Naive B cell (primary cell): ENCODE measurements at regions not wholly inside any gene's neighbourhood (a gene's known extent, or its start where the extent isn't known, plus 50 kb on each side); places are given as distances from the start of the nearest gene placed in this dataset.

Source experiments
- ATAC-seq, 2 donors: fragments of 150-1000 bp; cut with Tn5 transposase; 2 replicates each; pipeline ENCODE4 v1.10.0; 2021; ENCODE audit warnings: low read depth in 2 of 2, mild to moderate bottlenecking in 2 of 2, moderate library complexity in 2 of 2
- DNase-seq: peaks from one replicate; pipeline ENCODE4 v3.0.0; 2022
- H3K27ac Mint-ChIP-seq, 6 donors: one replicate each; pipeline ENCODE4 v1.8.0; 2020 to 2022; ENCODE audit warnings: mild to moderate bottlenecking in 6 of 6, mixed read lengths in 6 of 6, moderate library complexity in 5 of 6, inconsistent platforms in 2 of 6
- H3K27me3 Mint-ChIP-seq, 3 donors: one replicate each; pipeline ENCODE4 v1.8.0; 2021 to 2022; ENCODE audit warnings: mixed read lengths in 3 of 3, mild to moderate bottlenecking in 1 of 3
- H3K36me3 Mint-ChIP-seq, 2 donors: one replicate each; pipeline ENCODE4 v1.8.0; 2020 to 2022; ENCODE audit warnings: mixed read lengths in 2 of 2, inconsistent platforms in 1 of 2, mild to moderate bottlenecking in 1 of 2
- H3K4me1 Mint-ChIP-seq, 3 donors: one replicate each; pipeline ENCODE4 v1.8.0; 2020 to 2022; ENCODE audit warnings: mixed read lengths in 3 of 3, inconsistent platforms in 1 of 3, mild to moderate bottlenecking in 1 of 3, moderate library complexity in 1 of 3
- H3K4me3 Mint-ChIP-seq, 8 donors: one replicate each; pipeline ENCODE4 v1.8.0; 2020 to 2022; ENCODE audit warnings: mild to moderate bottlenecking in 8 of 8, mixed read lengths in 8 of 8, moderate library complexity in 8 of 8, inconsistent platforms in 2 of 8
- H3K9me3 Mint-ChIP-seq, 7 donors: one replicate each; pipeline ENCODE4 v1.8.0; 2020 to 2022; ENCODE audit warnings: mixed read lengths in 7 of 7, mild to moderate bottlenecking in 5 of 7, inconsistent platforms in 2 of 7, moderate library complexity in 1 of 7

DNA sequence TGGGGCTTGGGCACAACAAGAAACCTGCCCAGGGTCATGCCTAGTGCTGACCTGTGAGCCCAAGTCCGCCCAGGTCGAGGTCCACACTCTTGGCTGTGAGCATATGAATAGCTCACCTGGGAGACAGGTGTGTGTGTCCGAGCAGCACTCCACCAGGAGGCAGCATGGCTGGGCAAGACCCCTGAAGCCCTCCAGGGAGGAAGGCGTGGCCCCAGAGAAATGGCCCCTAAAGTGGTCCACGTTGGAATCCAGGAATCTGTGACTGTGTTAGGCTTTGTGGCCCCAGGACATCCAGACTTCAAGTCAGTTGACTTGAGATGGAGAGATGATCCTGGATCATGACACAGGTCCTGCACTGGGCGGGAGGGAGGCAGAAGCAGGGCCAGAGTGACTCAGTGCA is 138.8 kb downstream of the CPZ start:
- DNase-seq (no peak), ATAC-seq (no peak)
- peaks cover 0 to 8% of the 10 kb centered on the region in 2 donors for H3K36me3 Mint-ChIP-seq
- H3K9me3 Mint-ChIP-seq: peaks cover 0 to 32% (median 9%) of the 10 kb centered on the region in 7 donors
- H3K27ac Mint-ChIP-seq: no peak overlapping the region
- peaks cover 0 to 7% (median 0%) of the 10 kb centered on the region in 3 donors for H3K27me3 Mint-ChIP-seq
- no peak overlapping the region for H3K4me3 Mint-ChIP-seq
- H3K4me1 Mint-ChIP-seq: no peaks in the 10 kb centered on the region

- H3K9me3 Mint-ChIP-seq: peaks cover 0 to 28% (median 9%) of the 10 kb centered on the region in 7 donors
- H3K27me3 Mint-ChIP-seq: peaks cover 0 to 7% (median 0%) of the 10 kb centered on the region in 3 donors
- H3K36me3 Mint-ChIP-seq: peaks cover 0 to 8% of the 10 kb centered on the region in 2 donors
- H3K27ac Mint-ChIP-seq: no peak overlapping the region
- H3K4me1 Mint-ChIP-seq: no peaks in the 10 kb centered on the region
- no peak for DNase-seq
- ATAC-seq: no peak
- H3K4me3 Mint-ChIP-seq: no peak overlapping the region
Measured at GRCh38 chr4:8730681-8731080, 138.1 kb downstream of the CPZ start.

DNA sequence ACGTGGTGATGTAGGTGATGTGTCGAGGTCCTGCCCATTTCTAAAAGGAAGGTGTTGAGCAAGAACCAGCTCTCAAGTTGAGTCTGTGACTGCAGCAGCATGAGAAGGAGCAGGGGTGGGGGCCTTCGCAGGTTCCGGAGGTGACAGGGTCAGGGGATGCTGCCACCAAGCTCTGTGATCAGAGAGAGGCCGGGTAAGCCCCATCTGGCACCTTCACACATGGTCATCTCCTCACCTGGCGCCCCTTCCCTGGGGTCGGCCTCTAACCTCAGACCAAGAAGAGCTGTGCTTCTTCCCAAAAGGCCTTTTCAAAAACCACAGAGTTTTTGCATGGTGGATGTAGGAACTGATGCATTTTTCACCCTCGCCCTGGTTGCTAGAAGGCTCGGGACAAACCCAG is 137.6 kb downstream of the CPZ start:
- Mint-ChIP-seq H3K4me3 (no peak overlapping the region), H3K27ac (no peak overlapping the region)

DNA sequence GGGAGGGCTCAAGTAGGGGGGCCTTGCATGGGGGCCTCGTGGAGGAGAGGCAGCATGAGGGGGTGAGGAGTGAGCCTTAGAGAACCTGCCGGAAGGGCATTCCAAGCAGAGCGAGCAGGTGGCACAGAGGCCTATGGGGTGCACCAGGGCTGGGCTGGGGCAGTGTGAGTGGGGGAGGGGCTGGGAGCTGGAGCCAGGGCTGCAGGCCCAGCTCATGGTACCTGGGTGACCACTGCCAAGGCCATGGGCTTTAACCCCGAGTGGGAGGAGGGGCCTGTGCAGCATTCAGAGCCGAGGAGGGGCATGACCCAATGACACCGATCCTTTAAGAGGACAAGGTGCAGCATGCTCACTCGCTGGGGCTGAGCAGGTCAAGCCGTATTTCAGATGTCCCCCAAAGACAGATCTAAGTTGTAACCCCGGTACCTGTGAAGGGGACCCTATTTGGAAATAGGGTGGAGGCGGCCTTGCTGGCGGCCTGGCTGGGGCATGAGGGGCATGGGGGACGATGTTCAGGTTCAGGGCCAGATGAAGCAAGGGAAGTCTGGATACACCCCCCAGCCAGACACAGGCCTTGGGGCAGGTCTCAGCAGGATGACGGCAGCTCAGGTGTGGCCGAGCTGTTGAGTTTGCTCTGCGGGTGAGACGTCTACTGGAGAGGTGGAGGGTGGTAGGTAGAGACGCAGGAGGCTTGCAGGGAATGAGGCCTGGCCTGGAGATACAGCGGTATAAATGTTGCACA is 137.0 kb downstream of the CPZ start:
- Mint-ChIP-seq H3K27me3 (peaks cover 0 to 7% (median 0%) of the 10 kb centered on the region in 3 donors), H3K36me3 (peaks cover 0 to 6% of the 10 kb centered on the region in 2 donors), H3K4me1 (no peaks in the 10 kb centered on the region), H3K27ac (no peak overlapping the region), H3K4me3 (no peak overlapping the region), H3K9me3 (peaks cover 0 to 24% (median 9%) of the 10 kb centered on the region in 7 donors)
- DNase-seq (no peak), ATAC-seq (no peak)

More for the DNA sequence above, 137.6 kb downstream of the CPZ start:
- ATAC-seq (no peak), DNase-seq (no peak)
- Mint-ChIP-seq H3K27me3 (peaks cover 0 to 7% (median 0%) of the 10 kb centered on the region in 3 donors), H3K36me3 (peaks cover 0 to 8% of the 10 kb centered on the region in 2 donors), H3K4me1 (no peaks in the 10 kb centered on the region), H3K9me3 (peaks cover 0 to 28% (median 9%) of the 10 kb centered on the region in 7 donors)

GRCh38 chr4:8728536-8729407 is 136.2 kb downstream of the CPZ start:
- Mint-ChIP-seq H3K36me3 (no peaks in the 10 kb centered on the region), H3K4me1 (no peaks in the 10 kb centered on the region)

GRCh38 chr4:8727546-8728510 is 135.3 kb downstream of the CPZ start:
- Mint-ChIP-seq H3K27ac (no peak overlapping the region), H3K27me3 (peaks cover 6 to 9% (median 7%) of the 10 kb centered on the region in 3 donors), H3K9me3 (peaks cover 0 to 7% (median 0%) of the 10 kb centered on the region in 7 donors), H3K4me1 (no peaks in the 10 kb centered on the region), H3K36me3 (no peaks in the 10 kb centered on the region), H3K4me3 (no peak overlapping the region)
- DNase-seq (no peak), ATAC-seq (no peak)

More at GRCh38 chr4:8728536-8729407, 136.2 kb downstream of the CPZ start:
- ATAC-seq (no peak), DNase-seq (no peak)
- H3K27me3 Mint-ChIP-seq: peaks cover 6 to 8% (median 7%) of the 10 kb centered on the region in 3 donors
- H3K9me3 Mint-ChIP-seq: peaks cover 0 to 16% (median 4%) of the 10 kb centered on the region in 7 donors
- H3K4me3 Mint-ChIP-seq: no peak overlapping the region
- no peak overlapping the region for H3K27ac Mint-ChIP-seq

DNA sequence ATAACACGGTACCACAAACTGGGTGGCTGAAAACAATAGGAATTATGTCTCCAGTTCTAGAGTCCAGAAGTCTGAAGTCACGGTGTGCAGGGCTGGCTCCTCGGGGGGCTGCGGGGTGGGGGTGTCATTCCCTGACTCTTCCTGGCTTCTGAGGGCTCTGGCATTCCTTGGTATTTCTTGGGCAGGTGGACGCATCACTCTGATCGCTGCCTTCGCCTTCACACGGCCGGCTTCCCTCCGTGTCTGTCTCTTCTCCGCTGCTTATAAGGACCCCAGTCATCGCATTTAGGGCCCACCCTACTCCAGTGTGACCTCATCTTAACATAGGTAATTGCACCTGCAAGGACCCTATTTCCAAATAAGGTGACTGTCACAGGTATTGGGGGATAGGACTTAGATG is 134.6 kb downstream of the CPZ start:
- DNase-seq (no peak), ATAC-seq (no peak)
- Mint-ChIP-seq H3K36me3 (no peaks in the 10 kb centered on the region), H3K4me1 (no peaks in the 10 kb centered on the region), H3K4me3 (no peak overlapping the region), H3K27me3 (peaks cover 6 to 9% (median 7%) of the 10 kb centered on the region in 3 donors), H3K9me3 (peaks cover 0 to 5% (median 0%) of the 10 kb centered on the region in 7 donors), H3K27ac (no peak overlapping the region)

GRCh38 chr4:8726344-8726851 is 133.8 kb downstream of the CPZ start:
- H3K4me1 Mint-ChIP-seq: no peaks in the 10 kb centered on the region
- DNase-seq: no peak
- peaks cover 0 to 4% (median 0%) of the 10 kb centered on the region in 7 donors for H3K9me3 Mint-ChIP-seq
- no peak overlapping the region for H3K27ac Mint-ChIP-seq
- H3K27me3 Mint-ChIP-seq: peaks cover 6 to 9% (median 7%) of the 10 kb centered on the region in 3 donors
- H3K4me3 Mint-ChIP-seq: no peak overlapping the region
- no peaks in the 10 kb centered on the region for H3K36me3 Mint-ChIP-seq
- ATAC-seq: no peak

- H3K4me1 Mint-ChIP-seq: no peaks in the 10 kb centered on the region
- H3K27me3 Mint-ChIP-seq: peaks cover 6 to 9% (median 7%) of the 10 kb centered on the region in 3 donors
- ATAC-seq (no peak), DNase-seq (no peak)
- H3K36me3 Mint-ChIP-seq: no peaks in the 10 kb centered on the region
- no peak overlapping the region for H3K4me3 Mint-ChIP-seq
- H3K9me3 Mint-ChIP-seq: peaks cover 0 to 4% (median 0%) of the 10 kb centered on the region in 7 donors
- no peak overlapping the region for H3K27ac Mint-ChIP-seq
Measured at GRCh38 chr4:8725845-8726244, 133.3 kb downstream of the CPZ start.

GRCh38 chr4:8725071-8725841 is 132.7 kb downstream of the CPZ start:
- Mint-ChIP-seq H3K9me3 (peaks cover 0 to 4% (median 0%) of the 10 kb centered on the region in 7 donors), H3K4me1 (no peaks in the 10 kb centered on the region), H3K27me3 (peaks cover 6 to 9% (median 7%) of the 10 kb centered on the region in 3 donors), H3K4me3 (no peak overlapping the region), H3K27ac (no peak overlapping the region), H3K36me3 (no peaks in the 10 kb centered on the region)
- no peak for ATAC-seq
- DNase-seq: no peak

DNA sequence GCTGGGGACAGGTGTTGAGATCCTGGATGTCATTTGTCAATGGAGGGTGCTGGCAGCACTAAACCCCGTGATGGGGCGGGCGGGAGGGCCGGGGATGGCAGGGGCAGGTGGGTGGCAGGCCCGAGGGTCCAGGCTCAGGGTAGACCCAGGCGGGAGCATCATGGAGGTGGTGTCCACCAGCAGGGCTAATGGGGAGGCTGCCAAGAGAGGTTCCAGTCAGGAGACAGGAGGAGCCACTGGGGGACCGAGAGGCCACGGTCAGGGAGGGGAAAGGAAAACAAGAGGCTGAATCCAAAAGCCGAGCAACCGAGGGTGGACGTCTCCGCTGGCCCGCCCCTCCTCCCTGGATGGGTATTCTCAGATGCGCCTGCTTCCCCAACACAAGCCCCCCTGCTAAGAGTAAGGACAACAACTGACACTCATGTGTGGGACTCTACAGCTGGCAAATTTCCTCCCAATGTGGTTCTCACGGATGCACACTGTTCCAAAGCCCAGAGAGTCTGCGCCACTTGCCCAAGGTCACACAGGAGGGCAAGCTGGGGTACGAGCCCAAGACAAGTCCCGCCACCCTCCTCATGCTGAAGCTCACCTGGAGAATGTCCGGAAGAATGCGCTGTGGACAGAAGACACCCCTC is 132.0 kb downstream of the CPZ start:
- H3K4me1 Mint-ChIP-seq: no peaks in the 10 kb centered on the region
- peaks cover 6 to 9% (median 7%) of the 10 kb centered on the region in 3 donors for H3K27me3 Mint-ChIP-seq
- no peak overlapping the region for H3K4me3 Mint-ChIP-seq
- H3K36me3 Mint-ChIP-seq: no peaks in the 10 kb centered on the region
- H3K9me3 Mint-ChIP-seq: peaks cover 0 to 7% (median 4%) of the 10 kb centered on the region in 7 donors
- H3K27ac Mint-ChIP-seq: no peak overlapping the region
- no peak for ATAC-seq
- no peak for DNase-seq
